Ishikawa (cell line): ENCODE measurements at regions not wholly inside any gene's neighbourhood (a gene's known extent, or its start where the extent isn't known, plus 50 kb on each side); places are given as distances from the start of the nearest gene placed in this dataset.

Source experiments
- CEBPB ChIP-seq: IDR thresholded peaks from 2 replicates; pipeline ENCODE4 v1.6.1; 2012
- CREB1 ChIP-seq: IDR thresholded peaks from 2 replicates; pipeline ENCODE4 v1.6.1; 2012; ENCODE audit warnings: low read depth
- EP300 ChIP-seq: IDR thresholded peaks from 2 replicates; pipeline ENCODE4 v1.6.1; 2012; ENCODE audit warnings: borderline replicate concordance
- REST ChIP-seq: IDR thresholded peaks from 2 replicates; pipeline ENCODE4 v1.6.1; 2012; ENCODE audit warnings: low read depth, mild to moderate bottlenecking
- TAF1 ChIP-seq: IDR thresholded peaks from 2 replicates; pipeline ENCODE4 v1.6.1; 2012; ENCODE audit warnings: low read depth, mild to moderate bottlenecking
- TCF12 ChIP-seq: IDR thresholded peaks from 2 replicates; pipeline ENCODE4 v1.6.1; 2012; ENCODE audit warnings: low read depth
- YY1 ChIP-seq: IDR thresholded peaks from 2 replicates; pipeline ENCODE4 v1.6.1; 2012; ENCODE audit warnings: low read depth
- TF ChIP-seq, protein P1 (sequence below): IDR thresholded peaks from 2 replicates; pipeline ENCODE4 v1.6.1; 2012
- TF ChIP-seq, protein P2 (sequence below): IDR thresholded peaks from 2 replicates; pipeline ENCODE4 v1.6.1; 2012

GRCh38 chr10:53022611-53023088 is 250.1 kb upstream of the MBL2 start:
- peak; percentile 60; the same call in 1 of the 2 replicates for TF ChIP-seq EP300
- no peak for TF ChIP-seq REST
- TF ChIP-seq, protein P1, sequence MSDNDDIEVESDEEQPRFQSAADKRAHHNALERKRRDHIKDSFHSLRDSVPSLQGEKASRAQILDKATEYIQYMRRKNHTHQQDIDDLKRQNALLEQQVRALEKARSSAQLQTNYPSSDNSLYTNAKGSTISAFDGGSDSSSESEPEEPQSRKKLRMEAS: no peak
- TF ChIP-seq TAF1: no peak
- TF ChIP-seq, protein P2, sequence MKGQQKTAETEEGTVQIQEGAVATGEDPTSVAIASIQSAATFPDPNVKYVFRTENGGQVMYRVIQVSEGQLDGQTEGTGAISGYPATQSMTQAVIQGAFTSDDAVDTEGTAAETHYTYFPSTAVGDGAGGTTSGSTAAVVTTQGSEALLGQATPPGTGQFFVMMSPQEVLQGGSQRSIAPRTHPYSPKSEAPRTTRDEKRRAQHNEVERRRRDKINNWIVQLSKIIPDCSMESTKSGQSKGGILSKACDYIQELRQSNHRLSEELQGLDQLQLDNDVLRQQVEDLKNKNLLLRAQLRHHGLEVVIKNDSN: no peak; the same call in 1 of the 2 replicates
- no peak for TF ChIP-seq CREB1
- TF ChIP-seq YY1: no peak
- TF ChIP-seq TCF12: no peak; the same call in 1 of the 2 replicates
- no peak for TF ChIP-seq CEBPB
